ENCODE measurements at regions not wholly inside any gene's neighbourhood (a gene's known extent, or its start where the extent isn't known, plus 50 kb on each side); places are given as distances from the start of the nearest gene placed in this dataset.

- no peak for TF ChIP-seq POLR2A (IDR thresholded peaks at IDR 0.05)
- no peak for TF ChIP-seq CTCF (IDR thresholded peaks at IDR 0.05)
These were observed 351.2 kb downstream of the TRAM1L1 start for GRCh38 chr4:116734178-116734577.
